ENCODE measurements at regions not wholly inside any gene's neighbourhood (a gene's known extent, or its start where the extent isn't known, plus 50 kb on each side); places are given as distances from the start of the nearest gene placed in this dataset.

GRCh38 chr2:12858786-12859185 is 142.1 kb downstream of the TRIB2 start:
- TF ChIP-seq CREB1 (IDR thresholded peaks at IDR 0.05; ENCODE audit: low read depth) (no peak), MAX (IDR thresholded peaks at IDR 0.05) (no peak), YY1 (IDR thresholded peaks at IDR 0.05; ENCODE audit: low read depth) (no peak), TCF12 (IDR thresholded peaks at IDR 0.05; ENCODE audit: low read depth) (no peak), EP300 (IDR thresholded peaks at IDR 0.05; ENCODE audit: borderline replicate concordance) (no peak), NFIC (IDR thresholded peaks at IDR 0.05) (no peak), TEAD4 (IDR thresholded peaks at IDR 0.05) (no peak), TAF1 (IDR thresholded peaks at IDR 0.05; ENCODE audit: low read depth) (no peak), FOXM1 (IDR thresholded peaks at IDR 0.05; ENCODE audit: borderline replicate concordance, low read depth) (no peak), ZBTB7A (IDR thresholded peaks at IDR 0.05; ENCODE audit: low read depth) (no peak), EGR1 (IDR thresholded peaks at IDR 0.05) (no peak)
- TF ChIP-seq, protein P1, sequence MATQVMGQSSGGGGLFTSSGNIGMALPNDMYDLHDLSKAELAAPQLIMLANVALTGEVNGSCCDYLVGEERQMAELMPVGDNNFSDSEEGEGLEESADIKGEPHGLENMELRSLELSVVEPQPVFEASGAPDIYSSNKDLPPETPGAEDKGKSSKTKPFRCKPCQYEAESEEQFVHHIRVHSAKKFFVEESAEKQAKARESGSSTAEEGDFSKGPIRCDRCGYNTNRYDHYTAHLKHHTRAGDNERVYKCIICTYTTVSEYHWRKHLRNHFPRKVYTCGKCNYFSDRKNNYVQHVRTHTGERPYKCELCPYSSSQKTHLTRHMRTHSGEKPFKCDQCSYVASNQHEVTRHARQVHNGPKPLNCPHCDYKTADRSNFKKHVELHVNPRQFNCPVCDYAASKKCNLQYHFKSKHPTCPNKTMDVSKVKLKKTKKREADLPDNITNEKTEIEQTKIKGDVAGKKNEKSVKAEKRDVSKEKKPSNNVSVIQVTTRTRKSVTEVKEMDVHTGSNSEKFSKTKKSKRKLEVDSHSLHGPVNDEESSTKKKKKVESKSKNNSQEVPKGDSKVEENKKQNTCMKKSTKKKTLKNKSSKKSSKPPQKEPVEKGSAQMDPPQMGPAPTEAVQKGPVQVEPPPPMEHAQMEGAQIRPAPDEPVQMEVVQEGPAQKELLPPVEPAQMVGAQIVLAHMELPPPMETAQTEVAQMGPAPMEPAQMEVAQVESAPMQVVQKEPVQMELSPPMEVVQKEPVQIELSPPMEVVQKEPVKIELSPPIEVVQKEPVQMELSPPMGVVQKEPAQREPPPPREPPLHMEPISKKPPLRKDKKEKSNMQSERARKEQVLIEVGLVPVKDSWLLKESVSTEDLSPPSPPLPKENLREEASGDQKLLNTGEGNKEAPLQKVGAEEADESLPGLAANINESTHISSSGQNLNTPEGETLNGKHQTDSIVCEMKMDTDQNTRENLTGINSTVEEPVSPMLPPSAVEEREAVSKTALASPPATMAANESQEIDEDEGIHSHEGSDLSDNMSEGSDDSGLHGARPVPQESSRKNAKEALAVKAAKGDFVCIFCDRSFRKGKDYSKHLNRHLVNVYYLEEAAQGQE (IDR thresholded peaks at IDR 0.05; ENCODE audit: low read depth) = no peak

DNA sequence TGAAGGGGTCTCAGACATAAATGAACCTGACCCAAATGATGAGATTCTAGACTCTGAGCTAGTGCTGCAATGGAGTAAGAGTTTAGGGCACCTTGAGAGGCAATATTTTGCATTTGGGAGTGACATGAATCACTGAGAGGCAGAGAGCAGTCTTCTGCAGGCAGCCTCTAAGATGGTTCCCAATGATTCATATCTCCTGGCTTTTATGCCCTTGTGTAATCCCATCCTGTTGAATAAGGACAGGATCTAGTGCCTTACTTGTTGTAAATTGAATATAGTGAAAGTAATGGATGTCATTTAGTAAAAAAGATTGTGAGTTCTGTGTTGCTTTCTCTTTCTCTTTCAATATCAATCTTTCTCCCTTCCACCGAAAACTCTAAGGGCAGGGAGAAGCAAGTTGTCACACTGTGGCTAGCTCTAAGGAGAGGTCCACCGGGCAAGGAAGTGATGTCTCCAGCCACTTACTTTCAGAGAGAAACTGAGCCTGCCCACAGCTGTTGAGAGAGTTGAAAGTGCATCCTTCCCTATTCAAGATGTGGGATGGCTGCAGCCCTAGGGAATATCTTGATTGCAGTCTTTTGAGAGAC is 144.7 kb downstream of the TRIB2 start:
- TF ChIP-seq EP300 (IDR thresholded peaks at IDR 0.05; ENCODE audit: borderline replicate concordance) (no peak), RAD21 (IDR thresholded peaks at IDR 0.05; ENCODE audit: low read depth) (no peak), ZBTB7A (IDR thresholded peaks at IDR 0.05; ENCODE audit: low read depth) (no peak), TAF1 (IDR thresholded peaks at IDR 0.05; ENCODE audit: low read depth) (no peak), YY1 (IDR thresholded peaks at IDR 0.05; ENCODE audit: low read depth) (no peak), TEAD4 (IDR thresholded peaks at IDR 0.05) (no peak), USF1 (IDR thresholded peaks at IDR 0.05) (no peak), TCF12 (IDR thresholded peaks at IDR 0.05; ENCODE audit: low read depth) (no peak), MAX (IDR thresholded peaks at IDR 0.05) (no peak), CEBPB (IDR thresholded peaks at IDR 0.05) (no peak), CREB1 (IDR thresholded peaks at IDR 0.05; ENCODE audit: low read depth) (no peak), FOXM1 (IDR thresholded peaks at IDR 0.05; ENCODE audit: borderline replicate concordance, low read depth) (no peak), NFIC (IDR thresholded peaks at IDR 0.05) (no peak)
- TF ChIP-seq, protein P1 (IDR thresholded peaks at IDR 0.05; ENCODE audit: low read depth) = no peak

GRCh38 chr2:12862541-12862940 is 145.8 kb downstream of the TRIB2 start:
- TF ChIP-seq YY1 (IDR thresholded peaks at IDR 0.05; ENCODE audit: low read depth) (no peak), USF1 (IDR thresholded peaks at IDR 0.05) (no peak), TCF12 (IDR thresholded peaks at IDR 0.05; ENCODE audit: low read depth) (no peak), EGR1 (IDR thresholded peaks at IDR 0.05) (no peak), MAX (IDR thresholded peaks at IDR 0.05) (no peak), NFIC (IDR thresholded peaks at IDR 0.05) (no peak)
- TF ChIP-seq, protein P1 (IDR thresholded peaks at IDR 0.05; ENCODE audit: low read depth) = no peak

DNA sequence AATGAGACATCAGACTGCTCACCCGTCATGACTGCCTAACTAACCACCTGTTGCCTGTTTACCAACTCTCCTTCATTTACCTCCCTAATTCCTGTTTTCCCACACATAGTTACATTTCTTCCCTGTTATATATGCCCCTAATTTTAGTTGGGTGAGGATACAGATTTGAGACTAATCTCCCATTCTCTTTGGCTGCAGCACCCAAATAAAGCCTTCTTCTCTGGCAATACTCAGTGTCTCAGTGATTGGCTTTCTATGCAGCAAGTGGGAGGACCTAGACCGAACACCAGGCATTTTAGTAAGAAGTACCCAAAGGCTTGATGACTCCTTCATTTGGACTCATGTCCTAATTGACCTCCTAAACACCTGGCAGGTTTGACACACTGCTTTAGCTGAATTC is 147.2 kb downstream of the TRIB2 start:
- TF ChIP-seq TCF12 (IDR thresholded peaks at IDR 0.05; ENCODE audit: low read depth) (no peak), FOXM1 (IDR thresholded peaks at IDR 0.05; ENCODE audit: borderline replicate concordance, low read depth) (no peak), RAD21 (IDR thresholded peaks at IDR 0.05; ENCODE audit: low read depth) (no peak), YY1 (IDR thresholded peaks at IDR 0.05; ENCODE audit: low read depth) (no peak), TAF1 (IDR thresholded peaks at IDR 0.05; ENCODE audit: low read depth) (no peak), CEBPB (IDR thresholded peaks at IDR 0.05) (no peak), EP300 (IDR thresholded peaks at IDR 0.05; ENCODE audit: borderline replicate concordance) (no peak), ZBTB7A (IDR thresholded peaks at IDR 0.05; ENCODE audit: low read depth) (no peak), CREB1 (IDR thresholded peaks at IDR 0.05; ENCODE audit: low read depth) (no peak), EGR1 (IDR thresholded peaks at IDR 0.05) (no peak)
- TF ChIP-seq, protein P1 (IDR thresholded peaks at IDR 0.05; ENCODE audit: low read depth) = no peak

All from Ishikawa (cell line).